Activated CD4-positive, alpha-beta T cell treated with anti-CD3 and anti-CD28 coated beads, Interleukin-2, amount 10 ng/mL, durations not matched to agents 7 days and 5 days (primary cell): ENCODE measurements at regions not wholly inside any gene's neighbourhood (a gene's known extent, or its start where the extent isn't known, plus 50 kb on each side); places are given as distances from the start of the nearest gene placed in this dataset.

Experiments used
- CTCF ChIA-PET: fragments of 350-600 bp; sonication (Branson Sonifier 250); formaldehyde crosslinking; loops from one replicate; lab custom pipeline; 2021; ENCODE audit warnings: antibody characterized with exemption; lab: Charles Lee
- POLR2A ChIA-PET: fragments of 350-600 bp; sonication (Branson Sonifier 250); formaldehyde crosslinking; loops from one replicate; lab custom pipeline; 2021; ENCODE audit warnings: antibody characterized with exemption; lab: Charles Lee
- DNase-seq: peaks from one replicate; pipeline ENCODE4 v3.0.0-alpha.2; 2020
- H3K27ac Mint-ChIP-seq: one replicate; pipeline ENCODE4 v1.8.0; 2021; ENCODE audit warnings: mild to moderate bottlenecking, moderate library complexity, mixed read lengths
- H3K27me3 Mint-ChIP-seq: one replicate; pipeline ENCODE4 v1.8.0; 2021; ENCODE audit warnings: mixed read lengths
- H3K36me3 Mint-ChIP-seq: one replicate; pipeline ENCODE4 v1.8.0; 2021; ENCODE audit warnings: low read depth, mixed read lengths
- H3K4me1 Mint-ChIP-seq: one replicate; pipeline ENCODE4 v1.8.0; 2021; ENCODE audit warnings: mixed read lengths
- H3K4me3 Mint-ChIP-seq: one replicate; pipeline ENCODE4 v1.8.0; 2021; ENCODE audit warnings: mild to moderate bottlenecking, moderate library complexity, mixed read lengths
- H3K9me3 Mint-ChIP-seq: one replicate; pipeline ENCODE4 v1.8.0; 2021; ENCODE audit warnings: mixed read lengths

DNA sequence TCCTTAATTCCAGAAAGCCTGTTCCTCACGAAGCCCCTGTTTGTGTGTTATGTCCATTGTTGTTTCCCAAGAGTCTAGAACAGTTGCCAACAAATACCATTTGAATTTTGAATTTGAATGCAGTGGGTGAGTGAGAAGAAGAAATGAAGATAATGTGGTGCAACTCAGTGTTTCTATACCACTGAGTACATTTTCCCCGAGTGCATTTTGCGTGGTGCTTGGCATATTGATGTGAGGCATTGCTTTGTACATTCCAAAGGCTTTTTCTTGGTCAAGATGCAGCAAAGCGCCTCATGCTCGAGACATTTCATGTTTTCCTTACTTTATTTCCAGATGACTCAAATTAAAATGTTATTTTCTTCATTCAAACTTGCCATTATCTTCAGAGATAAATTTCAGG is 253.1 kb upstream of the RPS6KA3 start:
- POLR2A ChIA-PET = no interaction called here

DNA sequence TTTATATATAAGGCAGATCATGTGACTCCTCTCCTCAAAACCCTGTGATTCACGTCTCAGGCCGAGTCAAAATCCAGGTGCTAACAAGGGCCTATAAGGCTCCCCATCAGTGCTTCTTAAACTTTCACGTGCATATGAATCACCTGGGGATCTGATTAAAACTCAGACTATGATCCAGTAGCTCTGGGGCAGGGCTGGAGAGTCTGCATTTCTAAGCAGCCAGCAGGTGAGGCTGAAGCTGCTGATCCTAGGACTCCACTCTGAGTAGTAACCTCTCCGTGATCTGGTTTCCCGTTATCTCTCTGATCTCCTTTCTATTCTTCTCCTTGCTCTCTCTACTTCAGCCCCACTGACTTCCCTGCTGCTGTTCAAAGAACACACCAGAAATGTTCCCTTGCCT is 252.4 kb upstream of the RPS6KA3 start:
- H3K36me3 Mint-ChIP-seq = peaks cover 11% of the 10 kb centered on the region
- ChIA-PET POLR2A (no interaction called here), CTCF (interaction anchor here (0.7 kb wide), 1 partner anchor 47 kb away, joined by 3 read pairs; no protein-coding TSS in a partner anchor)
- H3K4me3 Mint-ChIP-seq = no peak overlapping the region
- peaks cover 20% of the 10 kb centered on the region for H3K27me3 Mint-ChIP-seq
- H3K9me3 Mint-ChIP-seq = peaks cover 6% of the 10 kb centered on the region
- no peak overlapping the region for H3K27ac Mint-ChIP-seq
- H3K4me1 Mint-ChIP-seq = peaks cover 34% of the 10 kb centered on the region
- no peak for DNase-seq

More for the DNA sequence above, 253.1 kb upstream of the RPS6KA3 start:
- H3K36me3 Mint-ChIP-seq = peaks cover 8% of the 10 kb centered on the region
- no peak overlapping the region for H3K4me3 Mint-ChIP-seq
- H3K27ac Mint-ChIP-seq = no peak overlapping the region
- peaks cover 3% of the 10 kb centered on the region for H3K9me3 Mint-ChIP-seq
- no peak for DNase-seq
- CTCF ChIA-PET = interaction anchor here (0.7 kb wide), 1 partner anchor 48 kb away, joined by 3 read pairs; no protein-coding TSS in a partner anchor
- peaks cover 20% of the 10 kb centered on the region for H3K27me3 Mint-ChIP-seq
- H3K4me1 Mint-ChIP-seq = peaks cover 34% of the 10 kb centered on the region

DNA sequence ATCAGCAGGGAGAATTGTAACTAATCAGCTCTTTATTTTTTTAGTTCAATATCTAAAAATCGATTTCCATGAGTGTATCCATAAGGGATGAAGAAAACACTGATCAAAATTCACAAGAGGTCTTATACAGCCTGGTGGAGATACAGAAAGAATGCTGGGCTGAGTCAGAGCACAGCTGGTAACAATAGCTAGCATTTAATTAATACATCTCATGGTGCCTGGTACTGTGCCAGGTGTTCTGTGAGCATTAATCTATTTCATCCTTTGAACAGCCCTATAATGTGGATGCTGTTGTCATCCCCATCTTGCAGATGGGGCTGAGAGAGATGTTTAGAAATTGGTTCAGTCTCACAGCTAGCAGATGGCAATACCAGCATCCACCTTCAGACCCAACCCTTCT is 250.9 kb upstream of the RPS6KA3 start:
- no peak for DNase-seq
- peaks cover 28% of the 10 kb centered on the region for H3K4me1 Mint-ChIP-seq
- H3K9me3 Mint-ChIP-seq = peaks cover 6% of the 10 kb centered on the region
- H3K27me3 Mint-ChIP-seq = peaks cover 20% of the 10 kb centered on the region
- H3K27ac Mint-ChIP-seq = no peak overlapping the region
- CTCF ChIA-PET = interaction anchor here (2.2 kb wide), 1 partner anchor 10 kb away, joined by 7 read pairs; no protein-coding TSS in a partner anchor
- H3K4me3 Mint-ChIP-seq = no peak overlapping the region
- peaks cover 11% of the 10 kb centered on the region for H3K36me3 Mint-ChIP-seq
- POLR2A ChIA-PET = no interaction called here

DNA sequence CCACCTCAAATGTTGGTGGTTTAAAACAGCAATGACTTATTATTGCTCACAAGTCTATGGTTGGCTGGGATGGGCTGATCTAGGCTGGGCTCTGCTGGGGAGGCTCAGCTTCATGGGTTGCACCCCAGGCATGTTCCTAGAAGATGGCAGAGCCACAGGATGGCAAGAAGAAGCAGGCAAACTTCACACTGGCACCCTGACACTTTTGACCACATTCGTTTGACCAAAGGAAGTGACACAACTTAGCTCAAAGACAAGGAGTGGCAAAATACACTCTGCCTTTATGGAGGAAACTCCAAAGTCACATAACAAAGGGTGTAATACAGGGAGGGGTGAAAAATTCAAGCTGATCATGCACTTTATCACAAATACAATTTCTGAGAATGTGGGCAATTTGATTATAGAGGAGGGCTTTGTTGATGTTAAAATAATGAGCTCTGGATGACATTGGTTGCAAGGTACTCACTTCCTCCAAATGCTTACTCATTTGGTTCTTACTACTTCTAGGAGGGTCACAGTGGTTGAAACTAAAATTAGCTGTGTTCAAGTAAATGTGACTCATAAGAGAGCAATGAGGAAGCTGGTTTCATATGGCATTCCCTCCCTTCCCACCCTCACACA is 249.2 kb upstream of the RPS6KA3 start:
- peaks cover 14% of the 10 kb centered on the region for H3K27me3 Mint-ChIP-seq
- DNase-seq = peak; percentile 26
- peaks cover 6% of the 10 kb centered on the region for H3K9me3 Mint-ChIP-seq
- H3K4me3 Mint-ChIP-seq = peak overlapping the region; percentile 7
- POLR2A ChIA-PET = interaction anchor here (0.6 to 0.7 kb wide), 2 partner anchors 78 to 1000 kb away, joined by 3 to 4 read pairs; no protein-coding TSS in a partner anchor
- peaks cover 28% of the 10 kb centered on the region for H3K4me1 Mint-ChIP-seq
- peaks cover 13% of the 10 kb centered on the region for H3K36me3 Mint-ChIP-seq
- peak overlapping the region; percentile 83 for H3K27ac Mint-ChIP-seq
- CTCF ChIA-PET = interaction anchor here (0.8 to 2.2 kb wide), 2 partner anchors 11 to 15 kb away, joined by 3 to 7 read pairs; no protein-coding TSS in a partner anchor

DNA sequence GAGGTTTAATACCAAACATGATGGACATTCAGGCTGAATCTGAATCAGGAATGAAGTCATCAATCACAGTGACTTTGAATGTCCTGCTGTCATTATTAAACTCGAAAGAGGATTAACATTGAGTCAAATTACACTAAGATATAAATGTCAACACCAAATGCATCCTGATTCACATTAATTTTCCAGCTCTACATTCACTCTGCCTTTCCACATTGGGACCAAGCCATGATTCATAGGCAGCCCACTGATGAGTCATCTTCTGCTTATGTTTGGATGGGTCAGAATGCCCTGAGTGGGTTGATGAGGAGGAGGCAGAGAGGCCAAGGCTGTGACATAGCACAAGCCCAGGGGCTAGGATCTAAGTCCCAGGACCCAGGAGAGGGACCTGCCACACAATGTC is 247.6 kb upstream of the RPS6KA3 start:
- H3K4me3 Mint-ChIP-seq = no peak overlapping the region
- no peak for DNase-seq
- no peak overlapping the region for H3K27ac Mint-ChIP-seq
- ChIA-PET CTCF (no interaction called here), POLR2A (no interaction called here)
- H3K4me1 Mint-ChIP-seq = peaks cover 28% of the 10 kb centered on the region
- H3K9me3 Mint-ChIP-seq = peaks cover 6% of the 10 kb centered on the region
- peaks cover 13% of the 10 kb centered on the region for H3K36me3 Mint-ChIP-seq
- peaks cover 12% of the 10 kb centered on the region for H3K27me3 Mint-ChIP-seq

DNA sequence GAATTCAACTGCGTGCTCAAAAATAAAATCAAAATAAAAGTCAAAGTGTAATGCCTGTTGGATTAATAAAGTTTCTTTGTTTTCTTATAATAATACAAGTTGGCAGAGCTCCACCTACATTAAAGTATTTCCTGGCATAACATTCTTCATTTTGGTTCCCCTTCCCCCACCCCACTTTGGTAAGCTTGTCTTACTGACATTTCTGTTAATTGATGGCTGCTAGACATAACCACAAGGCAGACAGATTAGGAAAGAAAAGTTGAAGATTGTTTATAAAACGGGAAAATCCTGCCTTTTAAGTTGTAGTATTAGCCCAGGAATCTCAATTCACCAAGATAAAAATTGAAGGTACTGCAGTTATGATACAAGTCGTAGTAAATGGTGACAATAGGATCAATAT is 246.5 kb upstream of the RPS6KA3 start:
- Mint-ChIP-seq H3K4me3 (no peak overlapping the region), H3K27me3 (peaks cover 15% of the 10 kb centered on the region), H3K4me1 (peaks cover 28% of the 10 kb centered on the region), H3K36me3 (peaks cover 11% of the 10 kb centered on the region), H3K27ac (no peak overlapping the region), H3K9me3 (peaks cover 9% of the 10 kb centered on the region)
- no peak for DNase-seq
- ChIA-PET CTCF (no interaction called here), POLR2A (no interaction called here)

DNA sequence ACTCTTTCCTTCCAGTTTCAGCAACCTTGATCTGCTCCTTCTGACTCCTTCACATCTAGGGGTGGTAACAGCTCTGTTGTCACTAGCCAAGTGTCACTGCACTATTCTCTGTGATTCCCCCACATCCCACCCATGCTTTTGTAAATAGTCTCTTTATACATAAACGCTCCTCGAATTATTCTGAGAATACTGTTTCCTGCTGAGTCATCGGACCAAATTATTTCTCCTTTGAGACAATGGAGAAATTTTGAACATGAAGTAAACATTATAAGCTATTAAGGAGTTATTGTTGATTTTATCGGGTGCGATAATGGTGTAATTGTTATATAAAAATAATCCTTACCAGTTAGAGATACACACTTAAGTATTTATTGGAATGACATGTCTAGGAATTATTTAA is 245.1 kb upstream of the RPS6KA3 start:
- no peak overlapping the region for H3K4me3 Mint-ChIP-seq

DNA sequence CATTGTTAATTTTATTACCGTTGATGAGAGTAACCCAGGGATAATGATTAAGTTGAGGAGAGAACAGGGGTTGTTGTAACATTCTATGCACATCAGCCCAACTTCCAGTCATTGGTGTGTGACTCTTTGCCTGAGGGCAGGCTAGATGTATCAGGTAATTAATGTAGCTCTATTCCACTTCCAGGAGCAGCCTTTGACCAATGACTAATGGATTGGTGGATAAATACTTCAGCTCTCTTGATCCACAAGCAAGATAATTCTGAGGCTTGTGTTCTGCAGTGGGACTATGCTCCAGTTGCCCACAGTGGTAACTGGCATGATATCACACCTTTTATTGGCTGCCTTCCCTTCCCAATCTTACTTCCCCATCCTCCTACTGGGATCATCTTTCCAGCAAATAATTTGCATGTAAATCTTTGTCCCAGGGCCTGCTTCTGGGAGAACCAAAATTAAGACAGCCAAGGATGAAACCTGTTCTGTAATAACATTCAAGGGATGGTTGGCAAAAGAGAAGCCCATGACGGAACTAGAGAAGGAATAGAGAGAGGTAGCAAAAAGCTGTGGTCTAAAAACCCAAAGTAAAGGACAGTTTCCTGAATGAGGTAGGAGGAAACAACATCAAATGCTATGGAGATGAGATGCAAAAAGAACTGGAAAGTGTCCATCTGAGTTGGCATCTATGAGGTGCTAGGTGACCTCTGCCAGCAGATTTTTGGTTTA is 241.4 kb upstream of the RPS6KA3 start:
- Mint-ChIP-seq H3K4me3 (no peak overlapping the region), H3K27me3 (peaks cover 34% of the 10 kb centered on the region), H3K4me1 (peaks cover 6% of the 10 kb centered on the region), H3K9me3 (peaks cover 3% of the 10 kb centered on the region), H3K36me3 (peaks cover 2% of the 10 kb centered on the region), H3K27ac (no peak overlapping the region)
- ChIA-PET POLR2A (no interaction called here), CTCF (interaction anchor here (0.6 to 1.2 kb wide), 2 partner anchors 16 to 571 kb away, joined by 3 read pairs; no protein-coding TSS in a partner anchor)
- no peak for DNase-seq

More for the DNA sequence above, 245.1 kb upstream of the RPS6KA3 start:
- POLR2A ChIA-PET = no interaction called here
- Mint-ChIP-seq H3K9me3 (peaks cover 9% of the 10 kb centered on the region), H3K4me1 (peaks cover 24% of the 10 kb centered on the region), H3K27ac (no peak overlapping the region), H3K27me3 (peaks cover 22% of the 10 kb centered on the region), H3K36me3 (peaks cover 8% of the 10 kb centered on the region)
- CTCF ChIA-PET = no interaction called here
- no peak for DNase-seq

DNA sequence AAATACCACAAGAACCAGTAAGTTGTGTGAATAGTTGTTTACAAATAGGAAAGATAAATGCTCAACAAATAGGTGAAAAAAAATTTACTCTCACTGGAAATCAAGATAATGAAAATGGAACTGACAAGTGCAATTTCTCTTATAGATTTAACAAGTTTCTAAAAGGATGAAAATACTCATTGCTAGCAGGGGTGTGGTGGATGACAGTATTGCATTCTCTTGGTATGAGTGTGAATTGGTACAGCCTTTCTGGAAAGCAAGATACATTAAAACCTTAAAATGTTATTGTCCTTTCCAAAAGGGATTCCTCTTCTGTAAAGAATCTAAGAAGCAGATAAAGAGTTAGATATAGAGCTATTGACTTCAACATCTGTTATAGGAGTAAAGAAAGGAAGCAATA is 240.0 kb upstream of the RPS6KA3 start:
- peaks cover 3% of the 10 kb centered on the region for H3K9me3 Mint-ChIP-seq
- H3K36me3 Mint-ChIP-seq = peaks cover under 1% of the 10 kb centered on the region
- H3K4me3 Mint-ChIP-seq = no peak overlapping the region
- no peak overlapping the region for H3K27ac Mint-ChIP-seq
- DNase-seq = no peak
- ChIA-PET POLR2A (no interaction called here), CTCF (interaction anchor here (1.0 kb wide), 1 partner anchor 17 kb away, joined by 5 read pairs; no protein-coding TSS in a partner anchor)
- peaks cover 6% of the 10 kb centered on the region for H3K4me1 Mint-ChIP-seq
- H3K27me3 Mint-ChIP-seq = peaks cover 44% of the 10 kb centered on the region

DNA sequence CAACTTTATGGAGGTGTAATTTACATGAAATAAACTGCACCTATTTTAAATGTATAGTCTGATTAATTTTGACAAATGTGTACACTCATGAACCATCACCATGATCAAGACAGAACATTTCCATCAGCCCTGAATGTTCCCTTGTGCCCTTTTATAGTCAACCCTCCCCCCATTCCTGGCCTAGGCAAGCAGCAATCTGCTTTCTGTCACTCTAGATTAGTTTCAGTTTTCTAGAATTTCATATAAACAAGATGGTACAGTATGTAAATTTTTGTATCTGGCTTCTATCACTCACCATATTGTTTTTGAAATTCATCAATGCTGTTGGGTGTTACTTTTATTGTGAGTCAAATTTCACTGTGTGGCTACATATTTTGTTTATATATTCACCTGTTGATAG is 234.2 kb upstream of the RPS6KA3 start:
- DNase-seq = no peak
- H3K27ac Mint-ChIP-seq = no peak overlapping the region
- no peaks in the 10 kb centered on the region for H3K36me3 Mint-ChIP-seq
- peaks cover 25% of the 10 kb centered on the region for H3K4me1 Mint-ChIP-seq
- POLR2A ChIA-PET = no interaction called here
- peaks cover 38% of the 10 kb centered on the region for H3K27me3 Mint-ChIP-seq
- CTCF ChIA-PET = no interaction called here
- no peak overlapping the region for H3K4me3 Mint-ChIP-seq
- no peaks in the 10 kb centered on the region for H3K9me3 Mint-ChIP-seq

DNA sequence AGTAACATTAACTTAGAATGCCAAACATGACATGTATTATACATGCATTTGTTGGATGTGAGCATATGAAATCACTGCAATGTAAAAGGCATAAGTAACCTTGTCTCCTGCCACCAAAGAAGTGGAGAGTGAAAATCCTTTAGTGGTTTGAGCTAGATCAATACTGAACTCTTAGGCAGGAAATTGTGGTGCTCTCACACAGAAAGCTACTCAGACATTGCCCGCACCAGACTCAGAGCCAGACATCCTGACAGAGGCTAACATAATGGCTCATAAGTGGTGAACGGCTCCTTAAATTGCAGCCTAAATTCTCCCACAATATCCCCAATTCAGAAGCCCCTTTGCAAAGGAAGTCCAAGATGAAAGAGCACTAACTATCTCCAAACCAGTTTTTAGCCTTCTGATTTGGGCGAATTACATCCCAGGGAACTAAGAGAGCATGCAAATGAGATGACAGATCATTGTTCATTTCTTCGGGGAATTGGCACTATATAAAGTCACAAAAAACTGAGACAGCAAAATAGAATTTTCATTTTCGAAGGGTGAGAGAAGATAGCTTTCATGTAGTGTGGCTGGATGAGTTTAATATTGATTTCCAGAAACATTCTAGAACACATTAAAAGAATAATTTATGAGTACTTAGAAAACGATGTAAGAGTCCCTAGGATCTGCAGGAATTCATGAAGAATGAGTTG is 233.6 kb upstream of the RPS6KA3 start:
- Mint-ChIP-seq H3K27me3 (peaks cover 38% of the 10 kb centered on the region), H3K9me3 (no peaks in the 10 kb centered on the region), H3K36me3 (no peaks in the 10 kb centered on the region), H3K4me3 (no peak overlapping the region), H3K4me1 (peaks cover 25% of the 10 kb centered on the region), H3K27ac (no peak overlapping the region)
- DNase-seq = peak; percentile 44
- ChIA-PET CTCF (interaction anchor here (1.2 kb wide), 1 partner anchor 244 kb away, joined by 4 read pairs; no protein-coding TSS in a partner anchor), POLR2A (no interaction called here)

DNA sequence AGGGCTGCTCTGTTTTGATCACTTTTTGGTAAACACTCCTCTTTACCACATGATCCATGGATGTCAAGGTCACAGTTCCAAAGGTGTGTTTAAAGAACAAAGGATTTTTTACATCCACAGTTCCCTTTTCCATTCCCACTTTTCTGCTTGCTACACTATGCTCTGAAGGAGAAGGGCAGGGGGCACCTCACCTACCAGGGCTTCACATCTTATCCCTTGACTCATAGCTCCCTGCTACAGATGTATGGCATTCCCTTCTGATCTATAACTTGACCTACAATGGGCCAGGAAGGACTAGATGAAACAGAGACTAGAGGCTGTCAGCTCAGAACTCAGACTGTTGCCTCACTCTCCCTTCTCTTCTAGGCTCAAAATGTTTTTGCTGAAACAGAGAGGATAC is 233.1 kb upstream of the RPS6KA3 start:
- H3K9me3 Mint-ChIP-seq = no peaks in the 10 kb centered on the region
- POLR2A ChIA-PET = no interaction called here
- H3K27ac Mint-ChIP-seq = no peak overlapping the region
- H3K4me1 Mint-ChIP-seq = peaks cover 25% of the 10 kb centered on the region
- peaks cover 38% of the 10 kb centered on the region for H3K27me3 Mint-ChIP-seq
- CTCF ChIA-PET = interaction anchor here (1.2 kb wide), 1 partner anchor 244 kb away, joined by 4 read pairs; no protein-coding TSS in a partner anchor
- DNase-seq = no peak
- H3K36me3 Mint-ChIP-seq = no peaks in the 10 kb centered on the region
- no peak overlapping the region for H3K4me3 Mint-ChIP-seq
